GM18526 (cell line): ENCODE measurements at regions not wholly inside any gene's neighbourhood (a gene's known extent, or its start where the extent isn't known, plus 50 kb on each side); places are given as distances from the start of the nearest gene placed in this dataset.

ENCODE experiments used
- POLR2A ChIP-seq: IDR thresholded peaks from 3 replicates; pipeline ENCODE4 v1.6.1; 2011; ENCODE audit not compliant: insufficient read length; ENCODE audit errors: extremely low read depth

DNA sequence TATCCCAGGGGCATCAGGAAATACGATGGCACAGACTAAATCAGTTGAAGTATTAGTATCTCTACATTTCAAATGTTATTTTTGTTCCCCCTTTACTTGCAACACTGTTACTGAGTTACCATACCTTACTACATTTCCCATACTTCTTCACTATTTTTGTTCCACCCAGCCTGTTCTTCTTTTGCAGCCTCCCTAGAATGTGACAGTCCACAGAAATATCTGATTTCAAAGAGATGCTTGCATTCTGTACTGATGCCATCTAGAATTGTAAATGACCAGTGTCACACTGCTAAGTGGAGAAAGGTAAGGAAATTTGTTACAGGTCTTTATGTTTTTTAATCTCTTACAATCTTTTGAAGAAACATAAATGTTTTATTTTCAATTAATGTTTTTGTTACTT, 279.9 kb downstream of the CCER1 start:
- TF ChIP-seq POLR2A = no peak

DNA sequence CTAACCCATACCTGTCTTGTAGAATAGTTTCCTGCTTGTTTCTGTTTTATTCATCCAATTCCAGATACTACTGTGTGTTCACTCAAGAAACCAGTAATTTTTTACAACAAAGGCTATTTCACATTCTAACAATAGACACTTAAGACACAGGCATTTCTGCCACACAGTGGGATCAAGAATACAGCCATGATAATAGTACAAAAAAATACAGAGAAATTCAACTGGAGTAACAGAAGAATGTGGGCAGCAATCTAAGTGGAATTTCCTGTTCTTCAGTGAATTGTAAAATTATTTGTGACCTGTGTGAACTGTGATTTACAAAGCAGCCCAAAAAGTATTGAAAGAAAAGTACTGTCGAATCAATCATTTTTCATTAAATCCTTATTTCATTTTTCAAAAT, 282.9 kb downstream of the CCER1 start:
- no peak for TF ChIP-seq POLR2A

DNA sequence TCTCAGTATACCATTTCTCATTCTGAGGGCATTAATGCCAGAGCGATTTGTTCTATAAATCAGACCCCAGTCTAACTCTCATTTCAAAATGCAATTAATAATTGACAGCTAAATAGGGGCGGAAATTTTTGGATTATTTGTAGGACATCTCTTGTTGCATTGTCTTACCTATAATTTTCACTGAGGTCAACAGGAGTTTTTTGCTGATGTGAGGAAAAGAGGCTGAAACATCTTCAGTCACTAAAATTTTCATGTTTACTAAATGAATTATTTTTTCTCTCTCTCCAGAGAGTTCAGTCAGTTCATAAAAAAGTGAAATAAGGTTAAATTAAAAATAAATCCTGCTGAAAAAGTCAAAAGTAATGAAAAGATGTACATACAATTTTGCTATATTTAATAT, 295.9 kb downstream of the CCER1 start:
- no peak for TF ChIP-seq POLR2A

DNA sequence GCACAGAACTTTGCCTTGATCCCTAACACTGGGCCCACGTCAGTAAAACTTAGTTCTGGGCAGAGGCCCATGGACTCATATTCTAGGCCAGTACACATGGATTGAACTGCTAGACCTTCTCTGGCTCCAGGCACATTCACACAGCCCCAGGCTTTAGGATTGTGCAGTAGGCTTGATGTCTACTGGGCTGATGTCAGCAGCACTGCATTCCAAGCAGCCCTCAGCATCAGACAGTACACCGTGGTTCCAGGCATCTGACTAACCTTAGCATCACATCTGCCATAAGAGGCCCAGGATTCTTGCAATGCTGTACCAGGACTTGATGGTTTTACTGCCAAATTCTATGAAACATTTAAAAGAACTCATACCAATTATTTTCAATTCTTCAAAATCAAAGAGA, 301.9 kb downstream of the CCER1 start:
- TF ChIP-seq POLR2A = no peak

DNA sequence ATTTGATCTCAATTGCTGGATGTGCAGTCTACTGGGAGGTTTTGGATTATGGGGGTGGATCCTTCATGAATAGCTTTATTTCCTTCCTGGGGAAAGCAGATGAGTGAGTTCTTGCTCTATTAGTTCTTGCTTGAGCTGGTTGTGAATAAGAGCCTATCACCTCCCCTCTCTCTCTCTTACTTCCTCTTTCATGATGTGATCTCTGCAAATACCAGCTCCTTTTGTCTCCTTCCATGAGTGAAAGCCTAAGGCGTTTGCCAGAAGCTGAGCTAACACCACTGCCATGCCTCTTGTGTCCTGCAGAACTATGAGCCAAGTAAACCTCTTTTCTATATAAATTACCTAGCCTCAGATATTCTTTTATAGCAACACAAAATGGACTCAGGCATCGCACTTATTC, 302.7 kb downstream of the CCER1 start:
- TF ChIP-seq POLR2A = no peak

DNA sequence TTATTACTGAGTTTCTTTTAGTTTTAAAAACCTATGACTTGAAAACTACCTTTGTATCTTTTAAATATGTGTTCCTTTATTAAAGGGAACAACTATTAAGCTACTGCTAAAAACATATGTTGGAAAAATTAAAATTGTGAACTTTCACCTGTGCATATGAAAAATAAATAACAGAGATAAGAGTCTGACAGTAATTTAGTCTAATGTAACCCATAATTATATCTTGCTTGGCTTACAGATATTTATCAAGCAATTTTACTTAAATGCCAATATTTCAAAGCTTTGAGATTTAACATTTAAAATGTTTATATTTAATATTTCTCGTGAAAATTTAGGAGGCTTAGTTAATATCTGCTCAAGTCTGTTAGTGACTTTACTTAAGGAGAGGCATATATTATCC, 309.8 kb downstream of the CCER1 start:
- TF ChIP-seq POLR2A = no peak

DNA sequence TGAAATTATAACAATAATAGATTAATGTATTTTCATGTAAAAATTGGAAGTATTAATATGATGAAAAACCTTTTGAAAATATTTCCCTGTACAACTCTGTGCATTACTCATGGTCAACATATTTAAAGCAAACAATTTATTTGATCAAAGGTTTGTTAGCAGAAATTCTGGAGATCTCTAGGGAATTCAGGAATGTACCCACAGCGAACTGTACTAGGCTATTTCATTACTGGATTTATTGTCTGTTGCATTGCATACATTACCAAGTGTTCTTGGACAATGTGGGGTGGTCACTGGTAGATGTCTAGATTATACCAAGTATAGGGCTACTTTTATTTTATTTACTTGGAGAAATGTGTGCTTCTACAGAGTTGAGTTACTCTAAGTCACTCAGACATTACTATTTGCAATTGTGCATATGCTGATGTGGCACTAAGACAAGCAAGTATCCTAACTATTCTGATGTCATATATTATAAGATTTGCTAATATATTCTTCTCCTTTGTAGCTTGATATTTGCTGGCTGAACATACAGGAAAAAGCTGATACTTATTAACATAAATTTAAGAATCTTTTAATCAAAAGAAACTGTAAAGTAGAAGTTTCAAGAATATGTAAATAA, 323.3 kb downstream of the CCER1 start:
- no peak for TF ChIP-seq POLR2A

DNA sequence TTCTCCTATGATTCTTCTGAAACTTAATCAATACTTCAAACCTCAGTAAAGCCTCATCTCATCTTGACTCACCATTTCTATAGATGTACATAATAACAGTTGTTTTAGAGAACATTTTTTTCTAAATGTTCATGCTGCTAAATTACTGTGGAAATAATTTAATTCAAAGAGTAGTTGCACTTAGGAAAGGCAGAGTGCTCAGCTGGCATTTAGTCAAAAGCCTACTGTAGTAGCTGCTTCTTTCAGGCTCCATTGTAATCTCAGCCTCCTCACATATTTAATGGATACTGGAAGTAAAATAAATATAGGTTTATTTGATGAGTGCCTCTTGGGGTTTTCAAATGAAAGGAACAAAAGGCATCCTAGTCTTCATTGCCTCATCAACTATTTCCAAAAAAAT, 325.0 kb downstream of the CCER1 start:
- TF ChIP-seq POLR2A = no peak

DNA sequence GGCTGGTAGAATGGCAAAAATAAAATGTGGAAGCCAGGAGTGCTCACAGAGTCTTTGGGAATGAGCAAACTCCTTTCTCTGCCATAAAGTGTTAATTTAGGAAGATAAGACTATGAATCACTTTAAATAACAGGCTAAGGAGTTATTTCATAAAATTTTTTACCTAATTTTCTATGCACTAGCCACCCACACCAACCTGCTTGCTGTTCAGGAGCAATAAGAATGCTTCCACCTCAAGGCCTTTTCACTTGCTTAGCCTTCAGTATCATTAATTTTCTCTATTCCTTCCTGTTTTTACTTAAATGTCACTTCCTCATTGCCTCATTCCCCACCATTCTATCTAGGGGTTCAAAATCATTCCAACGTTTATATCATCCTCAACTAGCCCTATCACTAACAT, 326.8 kb downstream of the CCER1 start:
- no peak for TF ChIP-seq POLR2A

DNA sequence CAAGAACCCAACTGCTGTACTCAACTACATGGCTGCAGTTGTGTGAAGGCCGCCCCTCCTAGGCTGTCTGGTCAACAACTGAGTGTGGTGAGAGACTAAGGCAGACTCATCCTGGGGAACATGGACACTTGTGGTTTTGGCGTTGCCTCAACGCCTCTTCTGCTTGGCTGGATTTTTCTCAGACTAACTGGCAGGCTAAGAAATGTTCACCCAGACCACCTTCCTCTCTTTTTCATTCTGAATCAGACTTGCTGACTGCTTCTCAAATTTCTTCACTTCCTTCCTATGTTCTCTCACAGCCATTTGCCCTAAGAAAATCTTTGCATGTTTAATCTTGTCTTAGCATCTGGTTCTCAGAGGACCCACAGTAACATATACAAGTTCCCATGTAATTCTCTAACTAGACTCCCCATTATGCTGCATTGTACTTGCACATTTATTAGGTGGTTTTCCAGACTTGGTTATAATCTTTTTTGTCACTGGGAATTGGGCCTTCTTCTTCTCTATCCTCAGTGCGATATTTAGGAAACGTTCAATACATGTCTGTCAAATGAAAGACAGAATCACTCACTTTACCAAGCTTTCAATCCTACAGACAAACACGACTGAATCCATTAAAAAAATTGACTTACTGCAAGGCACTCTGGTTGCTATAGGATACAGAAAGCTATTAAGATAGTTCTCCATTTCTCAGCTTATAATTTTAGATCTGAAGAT, 327.6 kb downstream of the CCER1 start:
- no peak for TF ChIP-seq POLR2A

DNA sequence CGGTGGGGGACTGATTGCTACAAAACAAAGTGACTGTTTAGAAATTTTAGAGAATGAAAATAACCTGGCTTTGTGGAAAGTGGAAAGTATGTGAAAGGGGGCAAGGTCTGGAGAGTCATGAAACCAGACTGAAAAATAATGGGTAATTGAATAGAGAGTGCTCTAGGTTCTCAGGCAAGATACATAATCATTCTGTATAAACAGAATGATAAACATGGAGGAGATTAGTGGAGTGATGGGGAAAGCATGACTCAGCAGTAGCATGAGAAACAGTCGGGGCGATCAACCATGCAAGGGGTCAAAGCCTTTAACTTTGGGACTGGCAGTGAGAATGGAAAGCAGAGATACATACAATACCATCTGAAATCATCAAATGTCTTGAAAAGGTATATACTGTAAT, 332.5 kb downstream of the CCER1 start:
- no peak for TF ChIP-seq POLR2A

DNA sequence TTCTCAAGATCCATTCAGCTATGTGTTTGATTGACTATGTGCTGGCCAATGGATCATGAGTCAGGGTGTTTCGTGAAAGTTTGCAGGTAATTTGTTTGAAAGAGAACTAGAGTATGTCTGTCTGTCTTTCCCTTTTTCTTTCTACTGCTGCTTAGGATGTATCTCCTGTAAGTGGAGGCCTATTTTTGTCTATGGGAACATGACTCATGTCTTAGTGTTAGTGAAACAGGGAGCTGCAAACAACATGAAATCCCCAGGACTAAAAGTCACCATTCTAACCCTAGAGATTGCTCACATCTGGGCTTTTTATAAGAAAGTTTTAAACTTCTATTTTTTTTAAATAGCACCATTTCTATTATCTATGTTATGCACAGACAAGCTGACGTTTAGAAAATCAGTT, 333.0 kb downstream of the CCER1 start:
- TF ChIP-seq POLR2A = no peak

DNA sequence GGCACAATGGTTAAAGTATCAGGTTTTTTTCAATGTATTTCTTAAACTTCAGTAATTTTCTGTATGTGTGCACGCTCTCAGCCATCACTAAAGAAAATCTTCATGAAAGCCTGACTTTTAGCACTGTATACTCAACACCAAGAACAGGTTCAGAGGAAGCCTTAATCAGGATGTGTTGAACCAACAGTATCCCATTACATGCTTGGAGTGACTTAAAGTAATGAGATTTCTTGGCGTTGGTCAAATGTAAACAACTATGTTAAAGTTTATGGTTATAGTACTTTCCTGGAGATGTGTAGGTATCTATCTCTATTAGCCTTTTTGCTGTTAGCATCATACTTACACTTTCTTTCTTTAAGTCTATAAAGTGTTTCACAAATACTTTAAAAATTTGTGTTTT, 335.0 kb downstream of the CCER1 start:
- TF ChIP-seq POLR2A = no peak

DNA sequence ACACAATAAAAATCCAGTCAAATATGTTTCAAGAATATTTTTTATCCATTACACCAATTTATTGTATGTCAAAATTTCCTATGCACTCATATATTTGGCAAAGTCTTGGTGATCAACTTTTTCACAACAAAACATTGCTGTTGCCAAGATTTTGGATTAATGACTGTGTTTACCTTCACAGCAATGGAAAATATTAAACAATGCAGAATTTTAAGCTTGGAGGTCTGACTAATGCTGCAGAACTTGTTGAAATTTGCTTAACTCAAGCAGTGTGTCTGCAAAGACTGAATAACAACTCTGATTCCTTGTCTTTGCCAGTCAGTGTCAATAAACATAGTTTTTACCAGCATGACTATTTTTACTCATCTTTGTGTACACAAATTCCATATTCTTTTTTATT, 336.4 kb downstream of the CCER1 start:
- no peak for TF ChIP-seq POLR2A

DNA sequence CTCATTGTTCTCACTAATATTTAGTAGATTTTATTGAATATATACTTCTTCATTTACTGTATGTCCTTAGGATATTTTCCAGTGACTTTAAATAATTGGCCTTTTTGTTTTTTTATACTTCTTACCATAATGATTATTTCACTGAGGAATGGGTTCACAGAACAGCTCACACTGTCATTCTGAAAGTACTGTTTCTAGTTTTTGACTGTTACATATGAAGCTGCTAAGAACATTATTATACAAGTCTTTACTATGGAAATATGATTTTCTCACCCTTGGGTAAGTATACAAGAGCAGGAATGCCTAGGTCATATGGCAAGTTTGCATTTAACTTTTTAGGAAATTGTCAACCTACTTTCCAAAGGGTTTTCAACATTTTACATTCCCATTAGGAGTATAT, 343.1 kb downstream of the CCER1 start:
- TF ChIP-seq POLR2A = no peak

DNA sequence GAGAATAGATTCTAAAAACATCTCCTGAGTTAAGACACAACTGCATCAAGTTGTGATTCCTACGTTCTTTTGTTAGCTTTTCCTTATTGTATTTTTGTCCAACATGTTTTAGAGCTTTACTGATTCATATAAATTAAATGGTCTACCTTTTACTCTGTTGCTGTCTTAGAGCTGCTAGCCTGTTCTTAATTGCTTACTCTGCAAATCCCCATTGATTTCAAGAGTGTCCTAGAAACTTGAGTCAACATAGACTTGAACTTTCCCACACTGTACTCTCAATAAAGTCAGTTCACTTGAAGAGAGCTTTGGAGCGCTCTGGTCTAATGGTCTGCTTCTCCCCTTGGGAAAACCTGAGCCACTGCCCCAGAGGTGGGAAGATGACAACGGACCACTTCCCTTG, 343.9 kb downstream of the CCER1 start:
- TF ChIP-seq POLR2A = no peak

DNA sequence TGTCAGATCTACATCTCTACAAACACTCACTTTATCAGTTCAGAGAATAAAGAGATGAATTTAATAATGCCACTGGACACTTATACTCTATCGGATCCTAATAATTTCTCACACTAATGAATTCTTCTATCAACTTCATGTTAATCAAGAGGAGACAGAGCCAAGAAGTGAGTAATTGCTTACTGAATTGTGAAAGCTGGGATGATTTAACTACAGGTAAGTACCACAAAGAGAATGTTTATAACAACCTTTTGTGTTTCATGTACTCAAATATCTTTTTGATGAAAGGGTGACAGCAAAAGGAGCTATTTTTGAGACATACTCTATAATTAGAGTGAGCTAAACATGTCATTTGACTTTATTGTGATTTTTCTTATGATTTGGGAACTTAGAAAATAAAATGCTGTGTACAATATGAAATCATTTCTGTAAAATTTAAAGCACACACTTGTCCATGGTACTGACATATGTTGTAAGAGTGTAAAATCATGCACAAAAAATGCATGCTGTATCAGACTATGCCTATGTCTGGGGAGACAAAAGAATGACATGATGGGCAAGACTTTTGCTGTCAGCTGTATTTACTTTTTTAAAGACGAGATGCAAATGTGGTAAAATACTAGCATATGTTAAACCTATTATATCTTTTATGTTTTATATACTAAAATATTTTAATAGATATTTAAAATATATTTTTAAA, 361.2 kb downstream of the CCER1 start:
- TF ChIP-seq POLR2A = no peak

DNA sequence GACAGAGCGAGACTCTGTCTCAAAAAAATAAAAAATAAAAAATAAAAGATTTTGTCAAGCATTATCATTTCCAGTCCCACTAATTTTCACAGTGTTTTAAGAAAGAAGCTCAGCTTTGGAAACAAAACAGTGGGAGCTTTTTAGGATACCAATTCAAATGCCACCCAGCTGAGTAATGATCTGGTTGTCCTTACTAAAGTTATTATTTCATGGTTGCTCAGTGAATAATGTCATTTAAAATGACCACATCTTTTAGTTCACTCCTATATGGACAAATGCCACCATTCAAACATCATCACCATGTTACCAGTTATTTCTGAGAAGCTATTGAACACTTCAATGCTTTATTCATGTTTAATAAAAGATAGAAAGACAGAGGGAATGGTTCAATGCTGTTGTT, 365.0 kb downstream of the CCER1 start:
- no peak for TF ChIP-seq POLR2A
